H1 (cell line): ENCODE measurements at regions not wholly inside any gene's neighbourhood (a gene's known extent, or its start where the extent isn't known, plus 50 kb on each side); places are given as distances from the start of the nearest gene placed in this dataset.

Experiments used
- CTCF ChIP-seq, 3 experiments: IDR thresholded peaks; 1 replicate in 2 of 3; 2 replicates in 1 of 3; pipeline versions ENCODE4 v1.5.1 to v1.6.1; 2011; ENCODE audit warnings: low read length in 3 of 3, mild to moderate bottlenecking in 3 of 3, inconsistent platforms in 2 of 3, low read depth in 1 of 3, moderate library complexity in 1 of 3; ENCODE audit not compliant: insufficient read depth in 1 of 3; ENCODE audit errors: control extremely low read depth in 1 of 3
- EP300 ChIP-seq, 2 experiments: IDR thresholded peaks; 1 replicate in 1 of 2; 2 replicates in 1 of 2; pipeline ENCODE4 v1.6.1; 2011 to 2012; ENCODE audit warnings: low read depth in 2 of 2, low read length in 2 of 2, mild to moderate bottlenecking in 2 of 2, borderline replicate concordance in 1 of 2, inconsistent platforms in 1 of 2, moderate library complexity in 1 of 2
- POLR2A ChIP-seq, 2 experiments: IDR thresholded peaks; 1 replicate in 1 of 2; 2 replicates in 1 of 2; pipeline ENCODE4 v1.6.1; 2011; ENCODE audit warnings: low read depth in 2 of 2, low read length in 2 of 2, mild to moderate bottlenecking in 2 of 2; ENCODE audit errors: control extremely low read depth in 1 of 2
- RFX5 ChIP-seq: IDR thresholded peaks from 2 replicates; pipeline ENCODE4 v1.6.1; 2011; ENCODE audit warnings: low read depth, low read length, improper control_type of control experiment, borderline replicate concordance
- SRF ChIP-seq: IDR thresholded peaks from 2 replicates; pipeline ENCODE4 v1.6.1; 2011; ENCODE audit warnings: mild to moderate bottlenecking, low read depth, low read length, moderate library complexity

GRCh38 chr18:27541293-27541692, 356.2 kb upstream of the CHST9 start:
- TF ChIP-seq SRF (no peak), EP300 (IDR thresholded peaks at IDR 0.05; ENCODE audit: borderline replicate concordance in 1 of 2, low read depth in 2 of 2, low read length in 2 of 2) (no peak), POLR2A (IDR thresholded peaks at IDR 0.05; ENCODE audit: control extremely low read depth in 1 of 2, low read depth in 2 of 2, low read length in 2 of 2) (no peak), CTCF (IDR thresholded peaks at IDR 0.05; ENCODE audit: control extremely low read depth in 1 of 3, insufficient read depth in 1 of 3, low read depth in 1 of 3, low read length in 3 of 3) (no peak), RFX5 (no peak)
